Spleen (tissue), 7 donors: ENCODE measurements at regions not wholly inside any gene's neighbourhood (a gene's known extent, or its start where the extent isn't known, plus 50 kb on each side); places are given as distances from the start of the nearest gene placed in this dataset.

Source experiments
- CTCF ChIP-seq, 11 experiments: fragments of 200-600 bp in 7 of 11; fragments of 450-650 bp in 4 of 11; sonication (generic) in 4 of 11; IDR thresholded peaks in 8 of 11; conservative IDR thresholded peaks in 3 of 11; 1 replicate in 7 of 11; 2 replicates in 4 of 11; pipeline versions ENCODE4 v1.4.0 to v1.8.0; 2016 to 2021; ENCODE audit warnings: antibody characterized with exemption in 11 of 11, inconsistent platforms in 4 of 11, mild to moderate bottlenecking in 1 of 11
- POLR2A ChIP-seq, 3 donors: fragments of 450-650 bp; IDR thresholded peaks; one replicate each; pipeline ENCODE4 v1.5.1; 2017; ENCODE audit warnings: antibody characterized with exemption in 3 of 3, mild to moderate bottlenecking in 1 of 3
- donor health status: DM: no; HTN: no; CAD: no; lungs with moderate emphysema.
- donor health status: DM: no; HTN: no; CAD: no.
- donor health status: DM: no; HTN: no; CAD: no.

GRCh38 chr1:10850026-10850425 is 53.6 kb upstream of the CASZ1 start:
- no peak for TF ChIP-seq CTCF (IDR thresholded peaks at IDR 0.05 in 8 of 11, conservative IDR thresholded peaks at IDR 0.05 in 3 of 11)
- TF ChIP-seq POLR2A (IDR thresholded peaks at IDR 0.05), result no peak
